ENCODE measurements at regions not wholly inside any gene's neighbourhood (a gene's known extent, or its start where the extent isn't known, plus 50 kb on each side); places are given as distances from the start of the nearest gene placed in this dataset.

GRCh38 chr5:100965291-100965690 lies 62.2 kb upstream of the ST8SIA4 start:
- no peak overlapping the region for H3K9ac ChIP-seq (ENCODE audit: extremely low read depth, insufficient read length, low read length)
- H3K56ac ChIP-seq (ENCODE audit: insufficient read length, low read depth, low read length): no peak overlapping the region
- no peak overlapping the region for H3K14ac ChIP-seq (ENCODE audit: insufficient read depth, low read length)
- H2AFZ ChIP-seq (ENCODE audit: low read length): no peak overlapping the region
- H3K9me3 ChIP-seq (ENCODE audit: control insufficient read depth, low read depth, low read length): no peaks in the 10 kb centered on the region
- H3K4me1 Mint-ChIP-seq: no peaks in the 10 kb centered on the region
- no peaks in the 10 kb centered on the region for H3K36me3 Mint-ChIP-seq (ENCODE audit: insufficient read depth in 1 of 3, low read depth in 3 of 3)
- H4K5ac ChIP-seq (ENCODE audit: insufficient read length, low read depth, low read length): no peak overlapping the region
- no peak overlapping the region for H3K4ac ChIP-seq (ENCODE audit: low read depth, low read length)
- H2BK12ac ChIP-seq (ENCODE audit: insufficient read length, low read depth, low read length): no peak overlapping the region
- no peaks in the 10 kb centered on the region for H3K4me1 ChIP-seq (ENCODE audit: insufficient read depth, low read length)
- H3T11ph ChIP-seq (ENCODE audit: low read length): no peak overlapping the region
- no peaks in the 10 kb centered on the region for H4K20me1 ChIP-seq (ENCODE audit: control insufficient read depth, insufficient read depth, insufficient read length)
- no peak overlapping the region for H3K4me3 Mint-ChIP-seq
- H3K23me2 ChIP-seq (ENCODE audit: insufficient read length, low read depth, low read length, poor library complexity, severe bottlenecking): no peaks in the 10 kb centered on the region
- H4K91ac ChIP-seq (ENCODE audit: insufficient read length, low read depth, low read length): no peak overlapping the region
- no peak overlapping the region for H3K23ac ChIP-seq (ENCODE audit: insufficient read length, low read depth, low read length)
- H3K27me3 ChIP-seq (ENCODE audit: insufficient read depth, low read length): no peaks in the 10 kb centered on the region
- no peaks in the 10 kb centered on the region for H3K79me2 ChIP-seq (ENCODE audit: insufficient read depth, low read length)
- no peak overlapping the region for H3K18ac ChIP-seq (ENCODE audit: insufficient read length, low read depth, low read length)
- peak overlapping the region in 1 of 3 experiments; percentile 2; a peak in 1 of 7 replicates for H3K27ac Mint-ChIP-seq
- H3K79me1 ChIP-seq (ENCODE audit: insufficient read depth, low read depth, low read length, poor library complexity, severe bottlenecking): no peaks in the 10 kb centered on the region
- H4K8ac ChIP-seq (replicated peaks; ENCODE audit: insufficient read length, low read depth, low read length): no peak overlapping the region
- H2BK15ac ChIP-seq (ENCODE audit: low read depth, low read length): no peak overlapping the region
- H3K4me2 ChIP-seq (ENCODE audit: insufficient read depth, insufficient read length, low read length): no peak overlapping the region
- peaks cover 1% of the 10 kb centered on the region; the same call in 1 of the 2 replicates for H3K27me3 Mint-ChIP-seq (ENCODE audit: low read depth)
- TF ChIP-seq, protein P1, sequence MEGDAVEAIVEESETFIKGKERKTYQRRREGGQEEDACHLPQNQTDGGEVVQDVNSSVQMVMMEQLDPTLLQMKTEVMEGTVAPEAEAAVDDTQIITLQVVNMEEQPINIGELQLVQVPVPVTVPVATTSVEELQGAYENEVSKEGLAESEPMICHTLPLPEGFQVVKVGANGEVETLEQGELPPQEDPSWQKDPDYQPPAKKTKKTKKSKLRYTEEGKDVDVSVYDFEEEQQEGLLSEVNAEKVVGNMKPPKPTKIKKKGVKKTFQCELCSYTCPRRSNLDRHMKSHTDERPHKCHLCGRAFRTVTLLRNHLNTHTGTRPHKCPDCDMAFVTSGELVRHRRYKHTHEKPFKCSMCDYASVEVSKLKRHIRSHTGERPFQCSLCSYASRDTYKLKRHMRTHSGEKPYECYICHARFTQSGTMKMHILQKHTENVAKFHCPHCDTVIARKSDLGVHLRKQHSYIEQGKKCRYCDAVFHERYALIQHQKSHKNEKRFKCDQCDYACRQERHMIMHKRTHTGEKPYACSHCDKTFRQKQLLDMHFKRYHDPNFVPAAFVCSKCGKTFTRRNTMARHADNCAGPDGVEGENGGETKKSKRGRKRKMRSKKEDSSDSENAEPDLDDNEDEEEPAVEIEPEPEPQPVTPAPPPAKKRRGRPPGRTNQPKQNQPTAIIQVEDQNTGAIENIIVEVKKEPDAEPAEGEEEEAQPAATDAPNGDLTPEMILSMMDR (conservative IDR thresholded peaks at IDR 0.05): no peak
- no peak overlapping the region for H3K27ac ChIP-seq (ENCODE audit: insufficient read length, low read depth, low read length)
- no peaks in the 10 kb centered on the region for H3K9me3 Mint-ChIP-seq
- H2AK5ac ChIP-seq (ENCODE audit: insufficient read length, low read length): no peak overlapping the region
- H2BK20ac ChIP-seq (ENCODE audit: low read depth, low read length, poor library complexity, severe bottlenecking): no peak overlapping the region
- H2BK120ac ChIP-seq (ENCODE audit: low read depth, low read length, poor library complexity, severe bottlenecking): no peak overlapping the region
- no peak overlapping the region for H2BK5ac ChIP-seq (ENCODE audit: insufficient read length, low read length)
- DNase-seq: no peak

Data from H9 (cell line).